IMR-90 (cell line): ENCODE measurements at regions not wholly inside any gene's neighbourhood (a gene's known extent, or its start where the extent isn't known, plus 50 kb on each side); places are given as distances from the start of the nearest gene placed in this dataset.

ENCODE experiments used
- ATAC-seq: fragments of 200-7000 bp; cut with Tn5 transposase; 2 replicates; pipeline ENCODE4 v1.9.1; 2020; ENCODE audit warnings: low read depth, mild to moderate bottlenecking, moderate library complexity
- BruUV-seq: library from RNA; stranded (reverse); fragments of 400-500 nt; replicated peaks from 2 replicates; lab custom pipeline; 2021; lab: Mats Ljungman, UMichigan
- CTCF ChIA-PET: fragments of 300-600 bp; formaldehyde crosslinking; extraction: SDS; loops from one replicate; lab custom pipeline; 2021; ENCODE audit warnings: antibody characterized with exemption; lab: Yijun Ruan, JAX
- POLR2A ChIA-PET: fragments of 300-600 bp; sonication (Branson Sonifier 250); formaldehyde crosslinking; loops from one replicate; lab custom pipeline; 2022; ENCODE audit warnings: antibody characterized with exemption; ENCODE audit not compliant: unreplicated experiment; lab: Charles Lee
- DNase-seq: peaks from one replicate; pipeline ENCODE4 v3.0.0; 2013
- H2AFZ ChIP-seq: replicated peaks from 2 replicates; pipeline ENCODE3; 2013; ENCODE audit warnings: low read length, mild to moderate bottlenecking; ENCODE audit not compliant: poor library complexity
- H2AK5ac ChIP-seq: 2 replicates; pipeline ENCODE4 v1.6.1; 2013; ENCODE audit warnings: low read depth, low read length, inconsistent platforms
- H2AK9ac ChIP-seq: replicated peaks from 2 replicates; pipeline ENCODE3; 2013; ENCODE audit warnings: mild to moderate bottlenecking, low read depth, low read length, moderate library complexity; ENCODE audit not compliant: poor library complexity
- H2BK120ac ChIP-seq: 2 replicates; pipeline ENCODE4 v1.6.1; 2013; ENCODE audit warnings: low read depth, low read length, inconsistent platforms
- H2BK15ac ChIP-seq: 3 replicates; pipeline ENCODE4 v1.6.1; 2013; ENCODE audit warnings: low read depth, low read length, inconsistent platforms
- H2BK20ac ChIP-seq: 2 replicates; pipeline ENCODE4 v1.6.1; 2013; ENCODE audit warnings: low read depth, mild to moderate bottlenecking, inconsistent platforms, low read length, moderate library complexity
- H2BK5ac ChIP-seq: 2 replicates; pipeline ENCODE4 v1.6.1; 2013; ENCODE audit warnings: mild to moderate bottlenecking, low read depth, low read length, inconsistent platforms; ENCODE audit not compliant: poor library complexity, severe bottlenecking
- H3K14ac ChIP-seq: replicated peaks from 2 replicates; pipeline ENCODE4 v1.6.1; 2013; ENCODE audit warnings: low read depth, low read length, inconsistent platforms
- H3K18ac ChIP-seq: 2 replicates; pipeline ENCODE4 v1.6.1; 2013; ENCODE audit warnings: low read depth, low read length, control low read depth
- H3K23ac ChIP-seq: 2 replicates; pipeline ENCODE4 v1.6.1; 2013; ENCODE audit warnings: low read depth, low read length, inconsistent platforms
- H3K27ac ChIP-seq: 2 replicates; pipeline ENCODE4 v1.5.1; 2013; ENCODE audit warnings: mild to moderate bottlenecking, control low read depth, low read length; ENCODE audit not compliant: insufficient read depth
- H3K27me3 ChIP-seq: 2 replicates; pipeline ENCODE4 v1.6.1; 2013; ENCODE audit warnings: low read length; ENCODE audit not compliant: control insufficient read depth, insufficient read depth
- H3K36me3 ChIP-seq: 2 replicates; pipeline ENCODE4 v1.6.1; 2013; ENCODE audit warnings: low read length, mixed read lengths; ENCODE audit not compliant: control insufficient read depth, insufficient read depth
- H3K4ac ChIP-seq: 2 replicates; pipeline ENCODE4 v1.6.1; 2013; ENCODE audit warnings: low read depth, low read length, inconsistent platforms
- H3K4me1 ChIP-seq: 2 replicates; pipeline ENCODE4 v1.6.1; 2013; ENCODE audit warnings: low read length, mixed read lengths; ENCODE audit not compliant: control insufficient read depth, insufficient read depth
- H3K4me2 ChIP-seq: 2 replicates; pipeline ENCODE4 v1.6.1; 2013; ENCODE audit warnings: low read depth, mild to moderate bottlenecking, control low read depth, low read length, moderate library complexity
- H3K4me3 ChIP-seq: 2 replicates; pipeline ENCODE4 v1.5.1; 2013; ENCODE audit warnings: low read depth, mild to moderate bottlenecking, control low read depth, low read length, moderate library complexity; ENCODE audit not compliant: insufficient read depth
- H3K56ac ChIP-seq: 2 replicates; pipeline ENCODE4 v1.6.1; 2013; ENCODE audit warnings: low read length, inconsistent platforms; ENCODE audit not compliant: insufficient read depth; ENCODE audit errors: extremely low read depth
- H3K79me1 ChIP-seq, 2 experiments: 2 replicates each; pipeline ENCODE4 v1.6.1; 2013; ENCODE audit warnings: low read length in 2 of 2, inconsistent platforms in 1 of 2, low read depth in 1 of 2
- H3K9ac ChIP-seq: 2 replicates; pipeline ENCODE4 v1.6.1; 2013; ENCODE audit warnings: low read depth, low read length, control low read depth
- H3K9me1 ChIP-seq: 2 replicates; pipeline ENCODE4 v1.6.1; 2013; ENCODE audit warnings: low read length, inconsistent platforms; ENCODE audit not compliant: insufficient read depth
- H3K9me3 ChIP-seq: 2 replicates; pipeline ENCODE4 v1.6.1; 2013; ENCODE audit warnings: low read length; ENCODE audit not compliant: control insufficient read depth, insufficient read depth
- H4K20me1 ChIP-seq: 2 replicates; pipeline ENCODE4 v1.6.1; 2013; ENCODE audit warnings: low read length, inconsistent platforms; ENCODE audit not compliant: insufficient read depth
- H4K5ac ChIP-seq: 2 replicates; pipeline ENCODE4 v1.6.1; 2013; ENCODE audit warnings: mild to moderate bottlenecking, low read depth, low read length, control low read depth
- H4K8ac ChIP-seq, 2 experiments: 2 replicates each; pipeline ENCODE4 v1.6.1; 2013; ENCODE audit warnings: low read depth in 2 of 2, low read length in 2 of 2, control low read depth in 1 of 2, inconsistent platforms in 1 of 2
- H4K91ac ChIP-seq: 2 replicates; pipeline ENCODE4 v1.6.1; 2013; ENCODE audit warnings: low read depth, low read length, inconsistent platforms; ENCODE audit not compliant: insufficient read depth
- BHLHE40 ChIP-seq: fragments of 150-350 bp; IDR thresholded peaks from 2 replicates; pipeline ENCODE4 v1.6.1; 2016; ENCODE audit warnings: mild to moderate bottlenecking, low read depth, low read length
- CEBPB ChIP-seq: IDR thresholded peaks from 2 replicates; pipeline ENCODE4 v1.6.1; 2012; ENCODE audit warnings: low read depth, low read length, improper control_type of control experiment
- CHD1 ChIP-seq: IDR thresholded peaks from 2 replicates; pipeline ENCODE4 v1.6.1; 2012; ENCODE audit warnings: low read depth, low read length, improper control_type of control experiment
- CTCF ChIP-seq: conservative IDR thresholded peaks from 2 replicates; pipeline ENCODE4 v1.5.1; 2012; ENCODE audit warnings: mild to moderate bottlenecking, low read depth, low read length, improper control_type of control experiment
- ELK1 ChIP-seq: fragments of 150-350 bp; IDR thresholded peaks from 2 replicates; pipeline ENCODE4 v1.6.1; 2016; ENCODE audit warnings: low read depth, mild to moderate bottlenecking, low read length, moderate library complexity, borderline replicate concordance
- FOS ChIP-seq: fragments of 150-350 bp; IDR thresholded peaks from 2 replicates; pipeline ENCODE4 v1.6.1; 2016; ENCODE audit warnings: low read depth, low read length
- MAFK ChIP-seq: IDR thresholded peaks from 2 replicates; pipeline ENCODE4 v1.6.1; 2012; ENCODE audit warnings: low read depth, low read length, improper control_type of control experiment
- MAZ ChIP-seq: IDR thresholded peaks from 2 replicates; pipeline ENCODE4 v1.6.1; 2012; ENCODE audit warnings: low read depth, mild to moderate bottlenecking, low read length, improper control_type of control experiment, moderate library complexity, borderline replicate concordance
- MXI1 ChIP-seq: IDR thresholded peaks from 2 replicates; pipeline ENCODE4 v1.6.1; 2012; ENCODE audit warnings: low read depth, mild to moderate bottlenecking, low read length, moderate library complexity, borderline replicate concordance
- NFE2L2 ChIP-seq: fragments of 150-350 bp; IDR thresholded peaks from 2 replicates; pipeline ENCODE4 v1.6.1; 2016; ENCODE audit warnings: low read depth, mild to moderate bottlenecking, low read length
- POLR2A ChIP-seq: IDR thresholded peaks from 2 replicates; pipeline ENCODE4 v1.6.1; 2012; ENCODE audit warnings: mild to moderate bottlenecking, low read depth, low read length
- RAD21 ChIP-seq: IDR thresholded peaks from 2 replicates; pipeline ENCODE4 v1.6.1; 2012; ENCODE audit warnings: low read length, improper control_type of control experiment
- RCOR1 ChIP-seq: IDR thresholded peaks from 2 replicates; pipeline ENCODE4 v1.6.1; 2012; ENCODE audit warnings: mild to moderate bottlenecking, low read length, improper control_type of control experiment; ENCODE audit not compliant: insufficient replicate concordance
- RFX5 ChIP-seq: IDR thresholded peaks from 2 replicates; pipeline ENCODE4 v1.8.0; 2012; ENCODE audit warnings: low read depth, mild to moderate bottlenecking, low read length, moderate library complexity
- SMC3 ChIP-seq: fragments of 150-350 bp; IDR thresholded peaks from 2 replicates; pipeline ENCODE4 v1.6.1; 2016; ENCODE audit warnings: low read depth, mild to moderate bottlenecking, antibody characterized with exemption, low read length, moderate library complexity
- USF2 ChIP-seq: fragments of 150-350 bp; IDR thresholded peaks from 2 replicates; pipeline ENCODE4 v1.6.1; 2017; ENCODE audit warnings: mild to moderate bottlenecking, antibody characterized with exemption, low read length, low read depth
- WGBS, 2 experiments: methylation state at CpG; one replicate each; pipeline versions ENCODE4 v1.1.5 to v1.1.7; 2013; ENCODE audit warnings: missing lambda C conversion rate in 2 of 2; ENCODE audit not compliant: insufficient read length in 1 of 2; ENCODE audit errors: extremely low coverage in 2 of 2; 5-methylcytosine and 5-hydroxymethylcytosine counted together
- dilution Hi-C: fragments of 300-500 bp; cut with HindIII; formaldehyde crosslinking; loops from one replicate; pipeline ENCODE4 v1.14.3; 2018; ENCODE audit warnings: low sequenced_read_pairs; ENCODE audit not compliant: unreplicated experiment
- in situ Hi-C: fragments of 300-500 bp; cut with MboI; formaldehyde crosslinking; loops from 3 replicates; pipeline ENCODE4 v1.14.3; 2019; ENCODE audit warnings: low sequenced_read_pairs, inconsistent platforms, mixed read lengths
- intact Hi-C: fragments of 100-400 bp; cut with micrococcal nuclease; formaldehyde crosslinking; loops from 2 replicates; pipeline ENCODE4 v1.10.0; 2022

- Histone ChIP-seq H3K27ac (no peak overlapping the region), H4K8ac (no peak overlapping the region), H2BK20ac (no peak overlapping the region), H4K91ac (no peak overlapping the region), H2BK120ac (no peak overlapping the region), H3K4ac (no peak overlapping the region), H2AK5ac (no peak overlapping the region), H3K23ac (no peak overlapping the region), H3K27me3 (peaks cover 17% of the 10 kb centered on the region), H3K18ac (no peak overlapping the region), H3K79me1 (no peaks in the 10 kb centered on the region), H3K9me1 (no peaks in the 10 kb centered on the region), H3K56ac (no peak overlapping the region), H2BK5ac (no peak overlapping the region), H3K9me3 (peaks cover 8% of the 10 kb centered on the region; the same call in 1 of the 2 replicates), H3K14ac (no peak overlapping the region), H3K4me1 (no peaks in the 10 kb centered on the region), H4K20me1 (no peaks in the 10 kb centered on the region), H3K9ac (no peak overlapping the region), H2AFZ (no peak overlapping the region), H3K36me3 (no peaks in the 10 kb centered on the region), H3K4me2 (no peak overlapping the region), H2BK15ac (no peak overlapping the region), H2AK9ac (no peak overlapping the region), H3K4me3 (no peak overlapping the region), H4K5ac (no peak overlapping the region)
- dilution Hi-C loops (no loop called here), in situ Hi-C loops (no loop called here), intact Hi-C loops (no loop called here)
- ATAC-seq (no peak), DNase-seq (no peak)
- WGBS, 2 experiments = no CpG with 5 or more reads among the region's 17 CpGs
- TF ChIP-seq MXI1 (no peak), USF2 (no peak), CTCF (no peak), FOS (no peak), NFE2L2 (no peak), CEBPB (no peak), SMC3 (no peak), MAZ (no peak), RCOR1 (no peak), CHD1 (no peak), BHLHE40 (no peak), MAFK (no peak), RAD21 (no peak), RFX5 (no peak), POLR2A (no peak), ELK1 (no peak)
- ChIA-PET CTCF (no interaction called here), POLR2A (no interaction called here)
- no TSS peak for BruUV-seq
These were observed 135.6 kb upstream of the ZIC3 start for GRCh38 chrX:137430301-137430700.
